Dendritic cell treated with granulocyte-macrophage colony-stimulating factor and Interleukin-4, amounts not matched to agents 40 ng/mL and 50 ng/mL, for 4 days (primary cell): ENCODE measurements at regions not wholly inside any gene's neighbourhood (a gene's known extent, or its start where the extent isn't known, plus 50 kb on each side); places are given as distances from the start of the nearest gene placed in this dataset.

Source experiments
- H3K27ac Mint-ChIP-seq: one replicate; pipeline ENCODE4 v1.8.0; 2022; ENCODE audit warnings: mild to moderate bottlenecking, mixed read lengths
- H3K27me3 Mint-ChIP-seq: one replicate; pipeline ENCODE4 v1.8.0; 2022; ENCODE audit warnings: mild to moderate bottlenecking, mixed read lengths
- H3K36me3 Mint-ChIP-seq: one replicate; pipeline ENCODE4 v1.8.0; 2022; ENCODE audit warnings: low read depth, mixed read lengths
- H3K4me1 Mint-ChIP-seq: one replicate; pipeline ENCODE4 v1.8.0; 2022; ENCODE audit warnings: low read depth, mixed read lengths
- H3K4me3 Mint-ChIP-seq: one replicate; pipeline ENCODE4 v1.8.0; 2022; ENCODE audit warnings: mild to moderate bottlenecking, moderate library complexity, mixed read lengths
- H3K9me3 Mint-ChIP-seq: one replicate; pipeline ENCODE4 v1.8.0; 2022; ENCODE audit warnings: mixed read lengths
- intact Hi-C: fragments of 100-400 bp; cut with micrococcal nuclease; formaldehyde crosslinking; loops from one replicate; pipeline ENCODE4 v1.15.0; 2022

GRCh38 chr2:173753441-173753840 lies 211.7 kb downstream of the SP3 start:
- Mint-ChIP-seq H3K4me1 (no peaks in the 10 kb centered on the region), H3K4me3 (no peak overlapping the region), H3K9me3 (no peaks in the 10 kb centered on the region), H3K27ac (no peak overlapping the region), H3K27me3 (peaks cover 7% of the 10 kb centered on the region), H3K36me3 (no peaks in the 10 kb centered on the region)
- intact Hi-C loops: no loop called here

GRCh38 chr2:173754165-173754564 lies 211.0 kb downstream of the SP3 start:
- H3K27me3 Mint-ChIP-seq: peaks cover 7% of the 10 kb centered on the region
- H3K9me3 Mint-ChIP-seq: no peaks in the 10 kb centered on the region
- no peaks in the 10 kb centered on the region for H3K36me3 Mint-ChIP-seq
- no peak overlapping the region for H3K4me3 Mint-ChIP-seq
- H3K4me1 Mint-ChIP-seq: no peaks in the 10 kb centered on the region
- H3K27ac Mint-ChIP-seq: no peak overlapping the region
- intact Hi-C loops: no loop called here

- Mint-ChIP-seq H3K36me3 (no peaks in the 10 kb centered on the region), H3K4me3 (no peak overlapping the region), H3K27ac (no peak overlapping the region), H3K4me1 (no peaks in the 10 kb centered on the region), H3K27me3 (peaks cover 11% of the 10 kb centered on the region), H3K9me3 (no peaks in the 10 kb centered on the region)
- intact Hi-C loops: no loop called here
Measured at GRCh38 chr2:173754837-173755236, 210.3 kb downstream of the SP3 start.

- H3K9me3 Mint-ChIP-seq: no peaks in the 10 kb centered on the region
- intact Hi-C loops: no loop called here
- no peaks in the 10 kb centered on the region for H3K4me1 Mint-ChIP-seq
Measured at GRCh38 chr2:173755798-173756197, 209.4 kb downstream of the SP3 start.

GRCh38 chr2:173759959-173760358 lies 205.2 kb downstream of the SP3 start:
- Mint-ChIP-seq H3K27ac (no peak overlapping the region), H3K36me3 (no peaks in the 10 kb centered on the region), H3K4me3 (no peak overlapping the region), H3K4me1 (no peaks in the 10 kb centered on the region), H3K9me3 (no peaks in the 10 kb centered on the region), H3K27me3 (peaks cover 28% of the 10 kb centered on the region)
- intact Hi-C loops: no loop called here

More at GRCh38 chr2:173755798-173756197, 209.4 kb downstream of the SP3 start:
- Mint-ChIP-seq H3K36me3 (no peaks in the 10 kb centered on the region), H3K27ac (no peak overlapping the region), H3K27me3 (peaks cover 16% of the 10 kb centered on the region), H3K4me3 (no peak overlapping the region)

- no peaks in the 10 kb centered on the region for H3K4me1 Mint-ChIP-seq
- H3K36me3 Mint-ChIP-seq: no peaks in the 10 kb centered on the region
- H3K27ac Mint-ChIP-seq: no peak overlapping the region
- H3K9me3 Mint-ChIP-seq: no peaks in the 10 kb centered on the region
- no peak overlapping the region for H3K4me3 Mint-ChIP-seq
- intact Hi-C loops: no loop called here
- H3K27me3 Mint-ChIP-seq: peaks cover 31% of the 10 kb centered on the region
Measured at GRCh38 chr2:173760553-173760952, 204.6 kb downstream of the SP3 start.

GRCh38 chr2:173761603-173762119 lies 203.5 kb downstream of the SP3 start:
- no peaks in the 10 kb centered on the region for H3K9me3 Mint-ChIP-seq
- H3K27ac Mint-ChIP-seq: no peak overlapping the region
- intact Hi-C loops: no loop called here
- H3K4me1 Mint-ChIP-seq: no peaks in the 10 kb centered on the region
- no peaks in the 10 kb centered on the region for H3K36me3 Mint-ChIP-seq
- H3K27me3 Mint-ChIP-seq: peaks cover 35% of the 10 kb centered on the region
- H3K4me3 Mint-ChIP-seq: no peak overlapping the region

- no peaks in the 10 kb centered on the region for H3K9me3 Mint-ChIP-seq
- H3K27ac Mint-ChIP-seq: no peak overlapping the region
- no peaks in the 10 kb centered on the region for H3K4me1 Mint-ChIP-seq
- H3K36me3 Mint-ChIP-seq: no peaks in the 10 kb centered on the region
- H3K4me3 Mint-ChIP-seq: no peak overlapping the region
- intact Hi-C loops: no loop called here
- H3K27me3 Mint-ChIP-seq: peaks cover 38% of the 10 kb centered on the region
Measured at GRCh38 chr2:173762221-173762620, 203.0 kb downstream of the SP3 start.

- no peak overlapping the region for H3K4me3 Mint-ChIP-seq
Measured at GRCh38 chr2:173762864-173763263, 202.3 kb downstream of the SP3 start.

GRCh38 chr2:173763641-173764040 lies 201.5 kb downstream of the SP3 start:
- no peak overlapping the region for H3K4me3 Mint-ChIP-seq
- intact Hi-C loops: no loop called here
- H3K36me3 Mint-ChIP-seq: no peaks in the 10 kb centered on the region
- no peaks in the 10 kb centered on the region for H3K4me1 Mint-ChIP-seq
- peaks cover 41% of the 10 kb centered on the region for H3K27me3 Mint-ChIP-seq
- no peaks in the 10 kb centered on the region for H3K9me3 Mint-ChIP-seq
- H3K27ac Mint-ChIP-seq: no peak overlapping the region

More at GRCh38 chr2:173762864-173763263, 202.3 kb downstream of the SP3 start:
- intact Hi-C loops: no loop called here
- Mint-ChIP-seq H3K4me1 (no peaks in the 10 kb centered on the region), H3K27ac (no peak overlapping the region), H3K36me3 (no peaks in the 10 kb centered on the region), H3K27me3 (peaks cover 39% of the 10 kb centered on the region), H3K9me3 (no peaks in the 10 kb centered on the region)

GRCh38 chr2:173764094-173764493 lies 201.1 kb downstream of the SP3 start:
- Mint-ChIP-seq H3K4me1 (no peaks in the 10 kb centered on the region), H3K27ac (no peak overlapping the region), H3K27me3 (peaks cover 41% of the 10 kb centered on the region), H3K9me3 (no peaks in the 10 kb centered on the region), H3K36me3 (no peaks in the 10 kb centered on the region), H3K4me3 (no peak overlapping the region)
- intact Hi-C loops: no loop called here

GRCh38 chr2:173766537-173767289 lies 198.5 kb downstream of the SP3 start:
- Mint-ChIP-seq H3K4me3 (no peak overlapping the region), H3K4me1 (no peaks in the 10 kb centered on the region), H3K27me3 (peaks cover 41% of the 10 kb centered on the region), H3K9me3 (no peaks in the 10 kb centered on the region), H3K27ac (no peak overlapping the region), H3K36me3 (no peaks in the 10 kb centered on the region)
- intact Hi-C loops: no loop called here

- Mint-ChIP-seq H3K4me1 (no peaks in the 10 kb centered on the region), H3K36me3 (no peaks in the 10 kb centered on the region), H3K9me3 (no peaks in the 10 kb centered on the region), H3K4me3 (no peak overlapping the region), H3K27ac (no peak overlapping the region), H3K27me3 (peaks cover 26% of the 10 kb centered on the region)
- intact Hi-C loops: no loop called here
Measured at GRCh38 chr2:173770947-173771678, 194.1 kb downstream of the SP3 start.

GRCh38 chr2:173772205-173772604 lies 193.0 kb downstream of the SP3 start:
- H3K36me3 Mint-ChIP-seq: no peaks in the 10 kb centered on the region
- H3K4me3 Mint-ChIP-seq: no peak overlapping the region
- H3K4me1 Mint-ChIP-seq: no peaks in the 10 kb centered on the region
- H3K27me3 Mint-ChIP-seq: peaks cover 21% of the 10 kb centered on the region
- H3K9me3 Mint-ChIP-seq: no peaks in the 10 kb centered on the region
- H3K27ac Mint-ChIP-seq: no peak overlapping the region
- intact Hi-C loops: no loop called here
